ENCODE measurements at regions not wholly inside any gene's neighbourhood (a gene's known extent, or its start where the extent isn't known, plus 50 kb on each side); places are given as distances from the start of the nearest gene placed in this dataset.
"Not testable (repeated sequence)": the region's sequence is repeated elsewhere in the genome, so short reads cannot be mapped to it uniquely, and the experiment has no call there.

- DNase-seq (ENCODE audit: extremely low read depth, low read depth) = no peak
- no peak for TF ChIP-seq CTCF (IDR thresholded peaks at IDR 0.05; ENCODE audit: low read depth, low read length)
These were observed 621.5 kb upstream of the SEMA6D start for GRCh38 chr15:47095833-47096232.

DNA sequence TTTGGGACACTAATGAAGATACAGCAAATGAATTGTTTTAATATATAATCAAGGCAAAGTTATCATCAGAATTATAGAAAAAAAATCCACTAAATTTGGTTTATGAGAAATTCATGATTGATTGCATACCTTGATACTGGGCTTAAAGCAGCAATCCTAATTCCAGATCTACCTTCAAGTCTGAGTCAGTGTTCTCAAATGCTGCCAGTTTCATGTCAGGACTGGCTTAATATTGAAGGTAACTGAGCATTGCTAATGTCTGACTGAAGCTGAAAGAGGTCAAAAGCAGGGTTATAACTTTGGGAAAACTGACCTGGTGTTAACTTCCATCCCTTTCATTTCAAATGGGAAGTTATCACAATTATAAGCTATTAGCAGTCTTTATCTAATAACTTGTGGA, 618.8 kb upstream of the SEMA6D start:
- DNase-seq (ENCODE audit: extremely low read depth, low read depth) = not testable (repeated sequence)

GRCh38 chr15:47099801-47100200, 617.5 kb upstream of the SEMA6D start:
- not testable (repeated sequence) for DNase-seq (ENCODE audit: extremely low read depth, low read depth)

- not testable (repeated sequence) for DNase-seq (ENCODE audit: extremely low read depth, low read depth)
These were observed 608.5 kb upstream of the SEMA6D start for GRCh38 chr15:47108800-47109199.

DNA sequence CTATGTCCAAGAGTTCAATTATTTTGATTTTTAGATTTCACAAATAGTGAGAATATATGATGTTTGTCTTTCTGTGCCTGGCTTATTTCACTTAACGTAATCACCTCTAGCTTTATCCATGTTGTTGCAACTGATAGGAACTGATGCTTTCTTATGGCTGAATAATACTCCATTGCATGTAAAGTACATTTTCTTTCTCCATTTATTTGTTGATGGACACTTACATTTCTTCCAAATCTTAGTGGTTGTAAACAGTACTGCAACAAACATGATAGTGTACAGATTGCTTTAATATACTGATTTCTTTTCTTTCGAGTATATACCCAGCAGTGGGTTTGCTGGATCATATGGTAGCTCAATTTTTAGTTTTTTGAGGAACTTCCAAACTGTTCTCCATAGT, 600.6 kb upstream of the SEMA6D start:
- no peak for TF ChIP-seq CTCF (IDR thresholded peaks at IDR 0.05; ENCODE audit: low read depth, low read length)

GRCh38 chr15:47119349-47119748, 598.0 kb upstream of the SEMA6D start:
- no peak for TF ChIP-seq CTCF (IDR thresholded peaks at IDR 0.05; ENCODE audit: low read depth, low read length)
- DNase-seq (ENCODE audit: extremely low read depth, low read depth) = no peak

More for the DNA sequence above, 600.6 kb upstream of the SEMA6D start:
- no peak for DNase-seq (ENCODE audit: extremely low read depth, low read depth)

GRCh38 chr15:47124430-47125102, 592.7 kb upstream of the SEMA6D start:
- no peak for DNase-seq (ENCODE audit: extremely low read depth, low read depth)

DNA sequence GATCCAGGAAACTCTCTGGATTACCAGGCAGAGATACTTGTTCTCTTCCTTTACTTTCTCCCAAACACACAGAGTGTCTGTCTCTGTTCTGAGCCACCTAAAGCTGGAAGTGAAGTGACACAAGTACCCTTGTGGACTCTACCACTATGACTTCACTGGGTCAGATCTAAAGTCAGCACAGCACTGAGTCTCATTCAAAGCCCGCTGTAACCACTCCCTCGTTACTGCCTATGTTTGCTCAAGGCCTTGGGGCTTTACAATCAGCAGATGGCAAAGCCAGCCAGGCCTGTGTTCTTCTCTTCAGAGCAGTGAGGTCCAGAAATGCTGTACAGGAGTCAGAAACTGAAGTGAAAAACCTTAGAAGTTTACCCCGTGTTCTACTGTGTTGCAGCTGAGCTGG, 588.3 kb upstream of the SEMA6D start:
- DNase-seq (ENCODE audit: extremely low read depth, low read depth) = no peak
- TF ChIP-seq CTCF (IDR thresholded peaks at IDR 0.05; ENCODE audit: low read depth, low read length) = no peak

More at GRCh38 chr15:47124430-47125102, 592.7 kb upstream of the SEMA6D start:
- TF ChIP-seq CTCF (IDR thresholded peaks at IDR 0.05; ENCODE audit: low read depth, low read length) = no peak

DNA sequence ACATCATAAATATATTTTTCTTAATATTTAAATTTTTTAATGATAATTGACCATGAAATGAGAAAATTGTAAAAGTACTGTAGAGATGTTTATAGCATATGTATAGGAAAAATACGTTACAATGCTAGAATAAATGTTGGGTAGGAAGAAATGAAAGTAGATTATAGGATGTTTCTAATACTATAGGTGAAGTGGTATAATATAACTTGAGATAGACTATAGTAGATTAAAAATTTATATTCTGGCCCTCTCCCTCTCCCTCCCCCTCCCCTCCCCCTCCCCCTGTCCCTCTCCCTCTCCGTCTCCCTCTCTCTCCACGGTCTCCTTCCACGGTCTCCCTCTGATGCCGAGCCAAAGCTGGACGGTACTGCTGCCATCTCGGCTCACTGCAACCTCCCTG, 585.9 kb upstream of the SEMA6D start:
- not testable (repeated sequence) for DNase-seq (ENCODE audit: extremely low read depth, low read depth)

DNA sequence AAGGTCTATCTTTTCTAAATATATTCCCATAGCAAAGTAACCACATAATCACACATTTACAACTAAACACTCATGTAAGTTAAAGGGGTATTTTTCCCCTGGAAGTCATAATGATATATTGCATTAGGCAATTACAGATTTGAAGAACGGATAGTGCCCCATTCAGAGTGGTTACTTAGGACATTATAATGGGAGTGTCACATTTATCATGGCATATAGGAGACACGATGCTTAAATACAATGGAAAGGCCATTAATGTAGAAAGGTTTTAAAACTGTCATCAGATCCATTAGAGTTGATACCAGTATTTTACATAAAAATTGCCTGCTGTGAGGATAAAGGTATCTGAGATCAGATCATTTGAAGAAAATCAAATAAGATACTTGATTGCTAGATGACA, 582.0 kb upstream of the SEMA6D start:
- TF ChIP-seq CTCF (IDR thresholded peaks at IDR 0.05; ENCODE audit: low read depth, low read length) = no peak
- no peak for DNase-seq (ENCODE audit: extremely low read depth, low read depth)

Measured in AG09319 (cell line).